B cell (primary cell): ENCODE measurements at regions not wholly inside any gene's neighbourhood (a gene's known extent, or its start where the extent isn't known, plus 50 kb on each side); places are given as distances from the start of the nearest gene placed in this dataset.

Source experiments
- ATAC-seq: fragments of 200-7000 bp; cut with Tn5 transposase; one replicate; pipeline ENCODE4 v1.10.0; 2021; ENCODE audit warnings: low read depth, mild to moderate bottlenecking, moderate number of reproducible peaks, moderate library complexity
- CTCF ChIA-PET: fragments of 350-600 bp; sonication (Branson Sonifier 250); formaldehyde crosslinking; loops from one replicate; lab custom pipeline; 2021; ENCODE audit warnings: antibody characterized with exemption, inconsistent platforms; lab: Charles Lee
- POLR2A ChIA-PET: fragments of 350-600 bp; sonication (Branson Sonifier 250); formaldehyde crosslinking; loops from one replicate; lab custom pipeline; 2021; ENCODE audit warnings: antibody characterized with exemption; lab: Charles Lee
- DNase-seq: peaks from one replicate; pipeline ENCODE4 v3.0.0; 2013
- H2AFZ ChIP-seq: 2 replicates; pipeline ENCODE4 v1.6.1; 2012; ENCODE audit warnings: mild to moderate bottlenecking, low read depth, low read length; ENCODE audit not compliant: insufficient read depth, poor library complexity, severe bottlenecking
- H3K27ac ChIP-seq, 2 donors: 1 replicate in 1 of 2; 2 replicates in 1 of 2; pipeline ENCODE4 v1.5.1; 2012 to 2013; ENCODE audit warnings: low read length in 2 of 2, mild to moderate bottlenecking in 2 of 2, moderate library complexity in 1 of 2
- H3K27me3 ChIP-seq, 4 experiments: fragments of 200-600 bp in 1 of 4; sonication (generic) in 1 of 4; replicated peaks in 1 of 4; 1 replicate in 2 of 4; 2 replicates in 2 of 4; pipeline versions ENCODE4 v1.6.1 to v1.7.0; 2013 to 2016; ENCODE audit warnings: low read length in 3 of 4, mild to moderate bottlenecking in 2 of 4, mixed read lengths in 1 of 4, moderate library complexity in 1 of 4; ENCODE audit not compliant: insufficient read depth in 4 of 4, control insufficient read depth in 3 of 4; ENCODE audit errors: control extremely low read depth in 1 of 4
- H3K36me3 ChIP-seq, 2 experiments: replicated peaks in 1 of 2; 1 replicate in 1 of 2; 2 replicates in 1 of 2; pipeline versions ENCODE4 v1.6.1 to v1.7.1; 2013; ENCODE audit warnings: low read length in 1 of 2; ENCODE audit not compliant: insufficient read depth in 2 of 2, control insufficient read depth in 1 of 2; ENCODE audit errors: control extremely low read depth in 1 of 2, extremely low read depth in 1 of 2
- H3K4me1 ChIP-seq, 2 donors: fragments of 200-600 bp in 1 of 2; sonication (generic) in 1 of 2; 1 replicate in 1 of 2; 2 replicates in 1 of 2; pipeline versions ENCODE4 v1.5.1 to v1.6.1; 2013 to 2017; ENCODE audit warnings: low read length in 2 of 2; ENCODE audit not compliant: control insufficient read depth in 2 of 2, insufficient read depth in 2 of 2
- H3K4me2 ChIP-seq: replicated peaks from 2 replicates; pipeline ENCODE3; 2012; ENCODE audit warnings: mild to moderate bottlenecking, low read depth, low read length; ENCODE audit not compliant: poor library complexity, severe bottlenecking
- H3K4me3 ChIP-seq, 5 experiments: fragments of 200-600 bp in 1 of 5; sonication (generic) in 1 of 5; 1 replicate in 3 of 5; 2 replicates in 2 of 5; pipeline versions ENCODE4 v1.5.1 to v1.7.0; 2011 to 2016; ENCODE audit warnings: low read length in 4 of 5, mild to moderate bottlenecking in 4 of 5, low read depth in 2 of 5, control low read depth in 1 of 5, moderate library complexity in 1 of 5; ENCODE audit not compliant: insufficient read depth in 1 of 5; ENCODE audit errors: control extremely low read depth in 1 of 5, extremely low read depth in 1 of 5
- H3K79me2 ChIP-seq: fragments of 200-600 bp; sonication (generic); one replicate; pipeline ENCODE4 v1.6.0; 2016; ENCODE audit warnings: low read length; ENCODE audit not compliant: control insufficient read depth, insufficient read depth
- H3K9ac ChIP-seq: fragments of 200-600 bp; sonication (generic); 2 replicates; pipeline ENCODE4 v1.6.1; 2017; ENCODE audit warnings: mild to moderate bottlenecking, low read length, moderate library complexity
- H3K9me3 ChIP-seq, 3 donors: one replicate each; pipeline versions ENCODE4 v1.6.1 to v1.7.1; 2013; ENCODE audit warnings: low read length in 2 of 3; ENCODE audit not compliant: control insufficient read depth in 2 of 3, insufficient read depth in 1 of 3; ENCODE audit errors: control extremely low read depth in 1 of 3
- H4K20me1 ChIP-seq: 2 replicates; pipeline ENCODE4 v1.6.0; 2012; ENCODE audit warnings: mild to moderate bottlenecking, low read length; ENCODE audit not compliant: insufficient read depth, control insufficient read depth, poor library complexity, severe bottlenecking
- H3K27ac Mint-ChIP-seq: one replicate; pipeline ENCODE4 v1.8.0; 2021; ENCODE audit warnings: mixed read lengths
- H3K27me3 Mint-ChIP-seq: one replicate; pipeline ENCODE4 v1.8.0; 2021; ENCODE audit warnings: mixed read lengths
- H3K4me1 Mint-ChIP-seq: one replicate; pipeline ENCODE4 v1.8.0; 2021; ENCODE audit warnings: mixed read lengths
- H3K4me3 Mint-ChIP-seq: one replicate; pipeline ENCODE4 v1.8.0; 2021; ENCODE audit warnings: mixed read lengths
- H3K9me3 Mint-ChIP-seq: one replicate; pipeline ENCODE4 v1.8.0; 2022; ENCODE audit warnings: mixed read lengths; ENCODE audit not compliant: insufficient read depth
- CTCF ChIP-seq: fragments of 200-600 bp; IDR thresholded peaks from one replicate; pipeline ENCODE4 v1.8.0; 2022; ENCODE audit warnings: antibody characterized with exemption, mild to moderate bottlenecking
- EZH2 ChIP-seq: IDR thresholded peaks from 2 replicates; pipeline ENCODE4 v1.6.1; 2012; ENCODE audit warnings: borderline replicate concordance, low read depth, mild to moderate bottlenecking, moderate library complexity, low read length; ENCODE audit not compliant: insufficient read depth, poor library complexity, severe bottlenecking
- WGBS: methylation state at CpG from one replicate; pipeline ENCODE4 v1.1.5; 2013; ENCODE audit warnings: missing lambda C conversion rate; ENCODE audit not compliant: insufficient coverage; 5-methylcytosine and 5-hydroxymethylcytosine counted together
- intact Hi-C: fragments of 100-400 bp; cut with micrococcal nuclease; formaldehyde crosslinking; loops from one replicate; pipeline ENCODE4 v1.10.0; 2022

- Histone ChIP-seq H3K9ac (no peak overlapping the region), H3K4me1 (no peaks in the 10 kb centered on the region), H3K27ac (no peak overlapping the region), H3K36me3 (no peaks in the 10 kb centered on the region), H3K9me3 (peaks cover 0 to 16% (median 0%) of the 10 kb centered on the region in 3 donors), H2AFZ (no peak overlapping the region), H3K4me2 (no peak overlapping the region), H3K79me2 (no peaks in the 10 kb centered on the region), H3K4me3 (no peak overlapping the region), H3K27me3 (no peaks in the 10 kb centered on the region), H4K20me1 (no peaks in the 10 kb centered on the region)
- TF ChIP-seq CTCF (no peak), EZH2 (no peak)
- POLR2A ChIA-PET = no interaction called here
- Mint-ChIP-seq H3K27me3 (no peaks in the 10 kb centered on the region), H3K4me3 (no peak overlapping the region), H3K9me3 (no peaks in the 10 kb centered on the region), H3K4me1 (no peaks in the 10 kb centered on the region), H3K27ac (no peak overlapping the region)
- CTCF ChIA-PET = no interaction called here
- intact Hi-C loops = no loop called here
- DNase-seq (no peak), ATAC-seq (no peak)
- 100% methylated on average over 2 of the region's 3 CpGs for WGBS
These were observed 763.7 kb upstream of the POM121L12 start for GRCh38 chr7:52271703-52272102.

GRCh38 chr7:52270301-52270700, 765.1 kb upstream of the POM121L12 start:
- CTCF ChIA-PET = no interaction called here
- POLR2A ChIA-PET = no interaction called here
- no peak overlapping the region for H3K4me2 ChIP-seq
- H3K36me3 ChIP-seq = no peaks in the 10 kb centered on the region
- no peak overlapping the region for H3K9ac ChIP-seq
- intact Hi-C loops = no loop called here
- H3K79me2 ChIP-seq = no peaks in the 10 kb centered on the region
- no peak overlapping the region for H3K4me3 ChIP-seq
- Mint-ChIP-seq H3K9me3 (no peaks in the 10 kb centered on the region), H3K4me3 (no peak overlapping the region), H3K4me1 (no peaks in the 10 kb centered on the region), H3K27ac (no peak overlapping the region), H3K27me3 (no peaks in the 10 kb centered on the region)
- no peak overlapping the region for H3K27ac ChIP-seq
- no peaks in the 10 kb centered on the region for H4K20me1 ChIP-seq
- H3K9me3 ChIP-seq = peaks cover 0 to 16% (median 0%) of the 10 kb centered on the region in 3 donors
- WGBS = no CpG with 5 or more reads among the region's 3 CpGs
- ATAC-seq (no peak), DNase-seq (no peak)
- no peaks in the 10 kb centered on the region for H3K4me1 ChIP-seq
- no peak for TF ChIP-seq CTCF
- no peak for TF ChIP-seq EZH2
- no peaks in the 10 kb centered on the region for H3K27me3 ChIP-seq
- no peak overlapping the region for H2AFZ ChIP-seq
